Activated B cell treated with CpG ODN at 0.5 μM for 24 hours (primary cell): ENCODE measurements at regions not wholly inside any gene's neighbourhood (a gene's known extent, or its start where the extent isn't known, plus 50 kb on each side); places are given as distances from the start of the nearest gene placed in this dataset.
A peak's percentile ranks its signal among the peaks of the same experiment; 100 is the strongest.
"Not testable (repeated sequence)": the region's sequence is repeated elsewhere in the genome, so short reads cannot be mapped to it uniquely, and the experiment has no call there.

ENCODE experiments used
- ATAC-seq: fragments of 200-7000 bp; cut with Tn5 transposase; one replicate; pipeline ENCODE4 v1.10.0; 2021; ENCODE audit warnings: low read depth, mild to moderate bottlenecking, moderate library complexity
- CTCF ChIA-PET: fragments of 350-600 bp; sonication (Branson Sonifier 250); formaldehyde crosslinking; loops from one replicate; lab custom pipeline; 2021; ENCODE audit warnings: antibody characterized with exemption; lab: Charles Lee
- POLR2A ChIA-PET: fragments of 350-600 bp; sonication (Branson Sonifier 250); formaldehyde crosslinking; loops from one replicate; lab custom pipeline; 2021; ENCODE audit warnings: antibody characterized with exemption; lab: Charles Lee
- DNase-seq: peaks from one replicate; pipeline ENCODE4 v3.0.0; 2022
- H3K27ac Mint-ChIP-seq: one replicate; pipeline ENCODE4 v1.8.0; 2020; ENCODE audit warnings: mixed read lengths
- H3K27me3 Mint-ChIP-seq: one replicate; pipeline ENCODE4 v1.8.0; 2021; ENCODE audit warnings: mixed read lengths
- H3K36me3 Mint-ChIP-seq: one replicate; pipeline ENCODE4 v1.8.0; 2021; ENCODE audit warnings: low read depth, mixed read lengths
- H3K4me1 Mint-ChIP-seq: one replicate; pipeline ENCODE4 v1.8.0; 2021; ENCODE audit warnings: mixed read lengths
- H3K4me3 Mint-ChIP-seq: one replicate; pipeline ENCODE4 v1.8.0; 2020; ENCODE audit warnings: mild to moderate bottlenecking, mixed read lengths
- H3K9me3 Mint-ChIP-seq: one replicate; pipeline ENCODE4 v1.8.0; 2020; ENCODE audit warnings: mixed read lengths
- intact Hi-C: fragments of 100-400 bp; cut with micrococcal nuclease; formaldehyde crosslinking; loops from one replicate; pipeline ENCODE4 v1.15.1; 2024
- TF ChIP-seq, protein P1 (sequence below): fragments of 200-600 bp; IDR thresholded peaks from one replicate; pipeline ENCODE4 v1.8.0; 2022; ENCODE audit warnings: antibody characterized with exemption, mild to moderate bottlenecking

DNA sequence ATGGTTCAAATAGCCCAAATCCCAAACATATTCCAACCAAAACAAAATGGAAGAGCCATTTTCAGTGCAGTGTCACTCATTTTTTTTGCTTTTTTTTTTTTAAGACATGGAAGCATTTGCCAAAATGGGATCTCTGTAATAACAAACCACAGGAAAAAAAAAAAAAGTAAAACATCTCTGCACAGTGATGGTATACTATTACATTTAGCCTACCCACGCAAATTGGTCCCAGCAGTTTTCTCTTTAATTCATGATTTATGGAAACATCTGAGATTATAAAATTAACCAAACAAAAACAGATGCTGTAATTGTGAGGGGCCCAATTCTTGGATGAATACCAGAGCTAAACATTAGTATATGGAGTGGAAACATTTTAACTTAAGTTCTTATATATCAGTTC is 566.6 kb downstream of the ZNF608 start:
- H3K27me3 Mint-ChIP-seq = no peaks in the 10 kb centered on the region
- ATAC-seq (no peak), DNase-seq (no peak)
- ChIA-PET CTCF (no interaction called here), POLR2A (interaction anchor here (0.7 kb wide), 1 partner anchor 525 kb away, joined by 4 read pairs; no protein-coding TSS in a partner anchor)
- H3K27ac Mint-ChIP-seq = no peak overlapping the region
- H3K36me3 Mint-ChIP-seq = no peaks in the 10 kb centered on the region
- no peak overlapping the region for H3K4me3 Mint-ChIP-seq
- peaks cover 8% of the 10 kb centered on the region for H3K4me1 Mint-ChIP-seq
- intact Hi-C loops = no loop called here
- TF ChIP-seq, protein P1, sequence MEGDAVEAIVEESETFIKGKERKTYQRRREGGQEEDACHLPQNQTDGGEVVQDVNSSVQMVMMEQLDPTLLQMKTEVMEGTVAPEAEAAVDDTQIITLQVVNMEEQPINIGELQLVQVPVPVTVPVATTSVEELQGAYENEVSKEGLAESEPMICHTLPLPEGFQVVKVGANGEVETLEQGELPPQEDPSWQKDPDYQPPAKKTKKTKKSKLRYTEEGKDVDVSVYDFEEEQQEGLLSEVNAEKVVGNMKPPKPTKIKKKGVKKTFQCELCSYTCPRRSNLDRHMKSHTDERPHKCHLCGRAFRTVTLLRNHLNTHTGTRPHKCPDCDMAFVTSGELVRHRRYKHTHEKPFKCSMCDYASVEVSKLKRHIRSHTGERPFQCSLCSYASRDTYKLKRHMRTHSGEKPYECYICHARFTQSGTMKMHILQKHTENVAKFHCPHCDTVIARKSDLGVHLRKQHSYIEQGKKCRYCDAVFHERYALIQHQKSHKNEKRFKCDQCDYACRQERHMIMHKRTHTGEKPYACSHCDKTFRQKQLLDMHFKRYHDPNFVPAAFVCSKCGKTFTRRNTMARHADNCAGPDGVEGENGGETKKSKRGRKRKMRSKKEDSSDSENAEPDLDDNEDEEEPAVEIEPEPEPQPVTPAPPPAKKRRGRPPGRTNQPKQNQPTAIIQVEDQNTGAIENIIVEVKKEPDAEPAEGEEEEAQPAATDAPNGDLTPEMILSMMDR = no peak
- peaks cover 3% of the 10 kb centered on the region for H3K9me3 Mint-ChIP-seq

DNA sequence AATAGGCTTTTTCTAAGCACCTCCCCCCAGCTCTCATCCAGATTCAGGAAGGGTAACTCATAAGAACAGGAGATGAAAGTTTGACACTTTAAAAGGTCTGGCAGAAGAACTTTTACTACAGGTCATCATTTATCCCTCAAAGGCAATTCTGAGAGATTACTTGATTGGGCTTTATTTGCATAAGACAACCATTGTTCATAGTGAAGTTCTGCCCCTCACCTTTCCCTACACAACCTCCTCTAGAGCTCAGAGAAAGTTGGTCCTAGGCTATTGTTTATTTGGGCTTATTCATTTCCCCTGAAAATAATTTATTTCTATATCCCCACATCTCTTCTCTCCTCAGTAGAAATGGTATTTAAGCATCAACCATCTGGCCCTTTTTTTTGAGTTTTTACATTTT is 568.4 kb downstream of the ZNF608 start:
- H3K27ac Mint-ChIP-seq = no peak overlapping the region
- peaks cover 4% of the 10 kb centered on the region for H3K9me3 Mint-ChIP-seq
- DNase-seq (no peak), ATAC-seq (no peak)
- ChIA-PET CTCF (no interaction called here), POLR2A (no interaction called here)
- TF ChIP-seq, protein P1 = no peak
- no peaks in the 10 kb centered on the region for H3K36me3 Mint-ChIP-seq
- H3K4me3 Mint-ChIP-seq = no peak overlapping the region
- no peaks in the 10 kb centered on the region for H3K27me3 Mint-ChIP-seq
- intact Hi-C loops = no loop called here
- H3K4me1 Mint-ChIP-seq = peaks cover 8% of the 10 kb centered on the region

DNA sequence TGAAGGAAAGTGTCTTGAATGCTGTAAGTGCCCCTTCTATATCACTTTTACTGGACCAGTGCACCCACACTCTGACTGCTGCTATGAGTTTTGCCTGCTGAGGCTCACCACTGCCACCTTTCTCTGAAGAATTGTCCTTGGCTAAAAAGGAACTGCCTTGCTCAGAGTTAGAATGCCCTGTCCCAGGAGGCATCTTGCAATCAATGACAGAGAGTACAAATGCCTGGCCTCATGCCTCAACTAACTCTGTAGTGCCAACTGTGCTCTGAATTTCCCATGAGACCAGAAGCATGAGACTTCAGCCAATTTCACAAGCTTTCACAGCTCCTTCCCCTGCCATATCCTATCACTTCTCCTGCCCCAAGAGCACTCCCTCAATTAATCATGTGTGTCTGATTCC is 569.7 kb downstream of the ZNF608 start:
- Mint-ChIP-seq H3K4me3 (no peak overlapping the region), H3K27me3 (no peaks in the 10 kb centered on the region), H3K4me1 (peaks cover 8% of the 10 kb centered on the region), H3K27ac (no peak overlapping the region), H3K36me3 (no peaks in the 10 kb centered on the region), H3K9me3 (peaks cover 12% of the 10 kb centered on the region)
- DNase-seq = no peak
- CTCF ChIA-PET = no interaction called here
- ATAC-seq = peak; percentile 21
- TF ChIP-seq, protein P1 = no peak
- intact Hi-C loops = no loop called here
- POLR2A ChIA-PET = no interaction called here

DNA sequence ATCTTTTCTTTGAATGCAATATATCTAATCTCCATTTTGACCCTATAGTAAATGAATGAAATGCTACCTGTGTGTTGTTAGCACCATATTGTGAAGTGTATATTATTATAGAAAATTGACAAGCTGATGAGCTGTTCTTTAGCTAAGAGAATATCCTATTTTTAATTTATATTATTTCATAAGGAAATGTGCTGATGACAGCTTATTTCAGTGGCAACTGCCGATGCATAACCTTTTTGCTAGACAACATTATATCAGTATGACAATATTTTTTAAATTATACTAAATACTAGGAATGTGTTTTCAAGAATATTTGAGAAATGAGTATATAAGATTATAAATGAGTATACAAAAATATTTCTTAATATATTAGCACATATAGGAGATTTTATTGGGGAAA is 573.1 kb downstream of the ZNF608 start:
- POLR2A ChIA-PET = no interaction called here
- no peaks in the 10 kb centered on the region for H3K27me3 Mint-ChIP-seq

DNA sequence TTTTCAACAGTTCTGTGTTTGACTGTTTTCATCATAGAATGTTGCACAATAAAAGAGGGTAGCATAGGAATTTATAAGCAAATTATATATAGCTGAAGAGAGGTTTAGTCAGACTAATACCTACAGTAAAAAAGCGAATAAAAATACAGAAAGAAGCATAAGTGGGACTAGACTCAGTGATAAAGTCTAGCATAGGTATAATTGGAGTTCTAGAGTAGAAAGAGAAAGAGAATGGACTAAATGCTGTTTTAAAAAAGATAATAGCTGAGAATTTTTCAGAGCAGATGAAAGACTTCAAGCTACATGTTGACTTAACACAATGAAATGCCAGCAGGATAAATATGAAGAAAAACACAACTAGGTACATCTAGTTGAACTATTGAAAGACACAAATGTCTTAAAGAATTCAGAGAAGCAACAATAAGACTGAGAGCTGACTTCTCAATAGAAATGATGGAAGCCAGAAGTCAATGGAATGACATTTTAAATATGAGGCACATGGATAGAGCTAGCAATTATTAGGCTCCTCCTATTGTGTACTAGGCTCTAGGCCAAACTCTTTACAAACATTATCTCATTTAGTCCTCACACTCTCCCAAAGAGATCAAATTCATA is 573.9 kb downstream of the ZNF608 start:
- Mint-ChIP-seq H3K4me1 (peaks cover 4% of the 10 kb centered on the region), H3K9me3 (peaks cover 25% of the 10 kb centered on the region), H3K4me3 (no peak overlapping the region), H3K27ac (no peak overlapping the region), H3K27me3 (no peaks in the 10 kb centered on the region), H3K36me3 (no peaks in the 10 kb centered on the region)
- TF ChIP-seq, protein P1 = no peak
- DNase-seq = no peak
- intact Hi-C loops = no loop called here
- ChIA-PET POLR2A (no interaction called here), CTCF (no interaction called here)
- ATAC-seq = no peak

More for the DNA sequence above, 573.1 kb downstream of the ZNF608 start:
- Mint-ChIP-seq H3K4me3 (no peak overlapping the region), H3K9me3 (peaks cover 25% of the 10 kb centered on the region), H3K4me1 (peaks cover 4% of the 10 kb centered on the region), H3K36me3 (no peaks in the 10 kb centered on the region), H3K27ac (no peak overlapping the region)
- TF ChIP-seq, protein P1 = no peak
- CTCF ChIA-PET = no interaction called here
- intact Hi-C loops = no loop called here
- ATAC-seq (no peak), DNase-seq (no peak)

DNA sequence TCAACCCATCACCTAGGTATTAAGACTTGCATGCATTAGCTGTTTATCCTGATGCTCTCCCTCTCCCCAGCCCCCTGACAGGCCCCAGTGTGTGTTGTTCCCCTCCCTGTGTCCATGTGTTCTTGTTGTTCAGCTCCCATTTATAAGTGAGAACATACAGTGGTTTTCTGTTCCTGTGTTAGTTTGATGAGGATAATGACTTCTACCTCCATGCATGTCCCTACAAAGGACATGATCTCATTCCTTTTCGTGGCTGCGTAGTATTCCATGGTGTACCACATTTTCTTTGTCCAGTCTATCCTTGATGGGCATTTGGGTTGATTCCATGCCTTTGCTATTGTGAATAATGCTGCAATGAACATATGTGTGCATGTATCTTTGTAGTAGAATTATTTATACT is 578.3 kb downstream of the ZNF608 start:
- H3K4me1 Mint-ChIP-seq, ATAC-seq, DNase-seq, H3K27ac Mint-ChIP-seq, H3K36me3 Mint-ChIP-seq, H3K4me3 Mint-ChIP-seq, H3K27me3 Mint-ChIP-seq, POLR2A ChIA-PET, CTCF ChIA-PET: not testable (repeated sequence)
- intact Hi-C loops = loop anchor here (10.0 kb wide), 1 partner anchor 193 kb away; no protein-coding TSS in a partner anchor
- peaks cover 24% of the 10 kb centered on the region for H3K9me3 Mint-ChIP-seq
